GM12891 (cell line): ENCODE measurements at regions not wholly inside any gene's neighbourhood (a gene's known extent, or its start where the extent isn't known, plus 50 kb on each side); places are given as distances from the start of the nearest gene placed in this dataset.

Experiments used
- DNase-seq: peaks from one replicate; pipeline ENCODE4 v3.0.0; 2011; ENCODE audit warnings: low spot score; ENCODE audit not compliant: insufficient read length
- FAIRE-seq: peaks from 2 replicates; lab custom pipeline; 2011; peaks lifted over from hg19 to GRCh38; lab: Jason Lieb, UNC
- PAX5 ChIP-seq: IDR thresholded peaks from 2 replicates; pipeline ENCODE4 v1.6.1; 2011; ENCODE audit warnings: low read length, moderate library complexity, mild to moderate bottlenecking; ENCODE audit not compliant: insufficient read depth, severe bottlenecking
- POLR2A ChIP-seq: IDR thresholded peaks from 2 replicates; pipeline ENCODE4 v1.6.1; 2011; ENCODE audit warnings: low read depth, low read length, control low read depth
- POLR2AphosphoS5 ChIP-seq: IDR thresholded peaks from 2 replicates; pipeline ENCODE4 v1.6.1; 2011; ENCODE audit warnings: low read depth, low read length, control low read depth
- POU2F2 ChIP-seq: IDR thresholded peaks from 2 replicates; pipeline ENCODE4 v1.6.1; 2011; ENCODE audit warnings: low read depth, mild to moderate bottlenecking, control low read depth, low read length, moderate library complexity
- SPI1 ChIP-seq: IDR thresholded peaks from 2 replicates; pipeline ENCODE4 v1.6.1; 2011; ENCODE audit warnings: low read depth, low read length, control low read depth
- TAF1 ChIP-seq: IDR thresholded peaks from 2 replicates; pipeline ENCODE4 v1.6.1; 2011; ENCODE audit warnings: low read depth, low read length, control low read depth

DNA sequence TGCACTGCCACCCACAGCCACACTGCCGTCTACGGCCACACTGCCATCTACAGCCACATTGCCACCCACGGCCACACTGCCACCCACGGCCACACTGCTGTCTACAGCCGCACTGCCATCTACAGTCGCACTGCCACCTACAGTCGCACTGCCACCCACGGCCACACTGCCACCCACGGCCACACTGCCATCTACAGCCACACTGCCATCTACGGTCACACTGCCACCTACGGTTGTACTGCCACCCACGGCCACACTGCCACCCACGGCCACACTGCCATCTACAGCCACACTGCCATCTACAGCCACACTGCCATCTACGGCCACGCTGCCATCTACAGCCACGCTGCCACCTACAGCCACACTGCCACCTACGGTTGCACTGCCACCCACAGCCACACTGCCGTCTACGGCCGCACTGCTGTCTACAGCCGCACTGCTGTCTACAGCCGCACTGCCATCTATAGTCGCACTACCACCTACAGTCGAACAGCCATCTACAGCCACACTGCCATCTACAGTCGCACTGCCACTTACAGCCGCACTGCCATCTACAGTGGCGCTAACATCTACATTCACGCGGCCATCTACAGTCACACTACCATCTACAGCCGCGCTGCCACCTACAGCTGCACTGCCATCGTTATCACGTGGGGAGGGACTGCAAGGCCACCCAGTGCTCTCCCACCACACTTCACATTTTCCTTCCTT lies 154.6 kb upstream of the AFDN start:
- FAIRE-seq, result no peak
- TF ChIP-seq POLR2A, result no peak
- no peak for TF ChIP-seq POU2F2
- TF ChIP-seq POLR2AphosphoS5, result no peak
- TF ChIP-seq PAX5, result no peak
- no peak for TF ChIP-seq SPI1
- TF ChIP-seq TAF1, result no peak
- DNase-seq, result no peak

DNA sequence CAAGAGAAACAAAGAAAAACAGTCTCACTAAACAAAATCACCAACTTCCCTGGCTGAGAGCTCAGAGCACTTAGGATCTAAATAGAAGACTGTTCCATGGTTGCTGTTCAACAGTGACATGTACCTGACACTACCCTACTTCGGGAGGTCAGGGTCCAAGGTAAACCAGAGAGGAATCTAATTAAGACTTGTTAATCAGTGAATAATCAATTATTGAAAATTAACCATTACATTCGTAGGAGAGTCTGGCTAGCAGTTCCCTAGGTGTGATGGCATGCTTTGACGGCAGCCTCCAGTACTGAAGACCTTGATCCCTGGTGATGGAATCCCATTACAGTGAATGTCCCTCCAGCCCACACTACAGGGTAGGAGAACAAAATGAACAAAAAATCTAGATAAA lies 154.0 kb upstream of the AFDN start:
- no peak for TF ChIP-seq POLR2AphosphoS5
- no peak for TF ChIP-seq TAF1
- no peak for TF ChIP-seq PAX5
- no peak for TF ChIP-seq POLR2A
- no peak for TF ChIP-seq SPI1
- no peak for TF ChIP-seq POU2F2
- no peak for FAIRE-seq
- DNase-seq, result no peak

DNA sequence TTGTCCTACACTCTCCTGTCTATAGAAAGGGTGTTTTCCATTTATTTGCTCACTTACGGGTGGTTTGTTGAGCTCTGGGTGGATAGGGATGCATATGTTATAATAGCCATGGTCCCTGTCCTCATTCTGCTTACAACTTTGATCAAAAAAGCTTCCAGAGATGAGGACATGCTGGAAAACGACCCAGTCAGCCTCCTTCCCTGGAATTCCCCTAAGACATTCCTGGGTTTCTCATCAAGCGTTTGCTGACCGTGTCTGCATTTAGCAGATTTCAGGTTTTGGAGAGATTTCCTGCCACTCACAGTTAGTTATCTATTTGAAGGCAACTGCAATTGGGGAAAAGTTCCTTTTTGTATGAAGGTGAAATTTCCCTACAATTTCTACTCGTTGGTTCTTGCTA lies 152.8 kb upstream of the AFDN start:
- TF ChIP-seq POLR2A (no peak), POLR2AphosphoS5 (no peak), PAX5 (no peak), SPI1 (no peak), POU2F2 (no peak)
- FAIRE-seq, result no peak
- no peak for DNase-seq

DNA sequence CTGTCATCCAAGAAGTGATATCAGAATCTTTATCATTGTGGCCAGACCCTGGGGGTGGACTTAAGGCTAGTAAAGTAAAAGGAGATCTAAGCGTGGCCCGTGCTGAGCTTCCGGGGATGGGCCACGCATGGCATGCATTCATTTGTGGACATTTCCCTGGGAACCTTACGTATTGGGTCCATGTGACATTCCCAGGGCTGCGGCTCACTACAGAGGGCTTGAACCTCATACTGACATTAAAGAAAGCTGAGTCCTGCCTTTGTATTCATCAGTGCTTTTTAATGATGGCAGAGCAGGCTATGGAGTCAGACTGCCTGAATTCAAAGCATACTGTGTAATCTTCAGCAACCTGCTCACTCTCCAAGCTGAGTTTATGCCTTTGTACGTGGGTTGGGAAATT lies 152.2 kb upstream of the AFDN start:
- FAIRE-seq (no peak), DNase-seq (no peak)
- no peak for TF ChIP-seq POU2F2
- no peak for TF ChIP-seq POLR2A
- TF ChIP-seq PAX5, result no peak
- no peak for TF ChIP-seq TAF1
- no peak for TF ChIP-seq POLR2AphosphoS5
- TF ChIP-seq SPI1, result no peak

DNA sequence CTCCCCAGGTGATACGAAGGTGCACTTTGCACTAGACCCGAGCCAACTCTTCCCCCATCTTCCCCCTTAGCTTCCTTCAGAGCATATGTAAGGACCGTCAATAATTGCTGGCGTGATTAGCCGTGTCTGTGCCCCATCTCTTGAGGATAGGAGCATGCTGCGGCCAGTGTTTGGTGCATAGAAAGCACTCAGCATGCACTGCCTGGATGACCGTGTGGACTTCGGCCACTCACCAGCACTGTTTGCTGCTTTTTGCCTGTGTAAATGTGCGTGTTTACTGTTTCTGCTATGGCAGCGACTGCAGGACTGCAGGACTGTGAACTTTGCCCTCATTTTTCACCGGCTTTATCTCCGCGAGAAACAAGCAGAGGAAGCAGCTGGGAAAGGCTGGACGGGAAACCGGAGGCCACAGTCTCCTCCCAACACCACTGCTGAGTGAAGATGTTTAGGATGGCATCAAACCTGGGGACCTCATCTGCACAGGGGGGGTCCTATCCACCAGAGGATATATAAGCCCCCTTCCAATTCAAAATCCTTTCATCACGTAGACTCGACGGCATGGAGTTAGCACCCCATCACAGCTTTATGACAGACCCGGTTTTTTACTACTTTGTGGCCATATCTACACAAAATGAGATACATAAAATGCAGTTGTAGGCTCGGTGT lies 150.6 kb upstream of the AFDN start:
- TF ChIP-seq POLR2A (no peak), TAF1 (no peak), POU2F2 (no peak), PAX5 (no peak), SPI1 (no peak), POLR2AphosphoS5 (no peak)
- DNase-seq, result no peak
- FAIRE-seq, result no peak

DNA sequence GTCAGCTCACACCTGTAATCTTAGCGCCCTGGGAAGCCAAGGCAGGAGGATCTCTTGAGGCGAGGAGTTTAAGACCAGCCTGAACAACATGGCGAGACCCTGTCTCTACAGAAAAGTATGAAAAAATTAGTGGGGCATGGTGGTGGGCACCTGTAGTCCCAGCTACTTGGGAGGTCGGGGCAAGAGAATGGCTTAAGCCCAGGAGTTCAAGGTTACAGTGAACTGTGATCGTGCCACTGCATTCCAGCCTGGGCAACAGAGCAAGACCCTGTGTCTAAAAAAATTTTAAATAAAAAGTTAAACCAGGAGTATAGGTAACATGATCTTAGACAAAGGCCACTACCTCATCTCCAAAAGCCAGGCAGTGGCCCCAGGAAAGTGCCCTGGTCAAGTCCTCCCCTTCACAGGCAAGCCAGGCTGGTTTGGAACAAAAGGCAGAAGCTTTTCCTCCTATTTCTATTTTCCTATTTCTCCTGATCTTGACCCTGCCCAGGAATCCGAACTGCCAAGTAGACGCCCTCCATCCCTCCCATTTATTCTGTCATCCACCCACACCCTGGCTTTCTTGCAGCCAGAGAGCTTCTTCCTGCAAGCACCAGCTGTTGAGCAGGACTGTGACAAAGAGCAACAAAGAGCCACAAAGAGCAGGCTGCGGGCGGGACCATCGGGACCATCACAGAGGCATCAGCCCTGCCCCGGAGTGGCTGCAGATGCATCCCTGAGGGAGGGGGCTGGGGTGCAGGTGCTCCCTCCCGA lies 149.9 kb upstream of the AFDN start:
- DNase-seq (no peak), FAIRE-seq (no peak)
- TF ChIP-seq PAX5 (no peak), TAF1 (no peak), POU2F2 (no peak), SPI1 (no peak), POLR2AphosphoS5 (no peak), POLR2A (no peak)

DNA sequence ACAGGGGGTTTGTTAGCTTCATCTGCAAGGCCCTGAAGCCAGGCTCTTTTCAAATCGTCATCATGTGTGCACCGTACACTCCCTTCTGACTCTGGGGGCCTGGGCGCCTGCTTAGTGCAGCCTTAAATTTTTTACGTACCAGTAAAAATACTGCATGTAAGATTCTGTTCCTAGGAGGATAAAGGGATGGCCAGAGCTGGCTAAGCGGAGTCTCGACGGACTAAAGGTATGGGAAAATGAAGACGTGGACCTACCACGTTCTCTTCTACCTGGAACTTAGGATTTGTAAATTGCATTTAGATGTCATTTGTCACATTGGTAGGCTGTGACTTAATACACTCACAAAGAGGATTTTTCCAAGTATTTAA lies 149.3 kb upstream of the AFDN start:
- FAIRE-seq (no peak), DNase-seq (no peak)
- no peak for TF ChIP-seq POLR2A
- TF ChIP-seq POU2F2, result no peak
- TF ChIP-seq POLR2AphosphoS5, result no peak
- TF ChIP-seq TAF1, result no peak
- no peak for TF ChIP-seq PAX5
- TF ChIP-seq SPI1, result no peak

DNA sequence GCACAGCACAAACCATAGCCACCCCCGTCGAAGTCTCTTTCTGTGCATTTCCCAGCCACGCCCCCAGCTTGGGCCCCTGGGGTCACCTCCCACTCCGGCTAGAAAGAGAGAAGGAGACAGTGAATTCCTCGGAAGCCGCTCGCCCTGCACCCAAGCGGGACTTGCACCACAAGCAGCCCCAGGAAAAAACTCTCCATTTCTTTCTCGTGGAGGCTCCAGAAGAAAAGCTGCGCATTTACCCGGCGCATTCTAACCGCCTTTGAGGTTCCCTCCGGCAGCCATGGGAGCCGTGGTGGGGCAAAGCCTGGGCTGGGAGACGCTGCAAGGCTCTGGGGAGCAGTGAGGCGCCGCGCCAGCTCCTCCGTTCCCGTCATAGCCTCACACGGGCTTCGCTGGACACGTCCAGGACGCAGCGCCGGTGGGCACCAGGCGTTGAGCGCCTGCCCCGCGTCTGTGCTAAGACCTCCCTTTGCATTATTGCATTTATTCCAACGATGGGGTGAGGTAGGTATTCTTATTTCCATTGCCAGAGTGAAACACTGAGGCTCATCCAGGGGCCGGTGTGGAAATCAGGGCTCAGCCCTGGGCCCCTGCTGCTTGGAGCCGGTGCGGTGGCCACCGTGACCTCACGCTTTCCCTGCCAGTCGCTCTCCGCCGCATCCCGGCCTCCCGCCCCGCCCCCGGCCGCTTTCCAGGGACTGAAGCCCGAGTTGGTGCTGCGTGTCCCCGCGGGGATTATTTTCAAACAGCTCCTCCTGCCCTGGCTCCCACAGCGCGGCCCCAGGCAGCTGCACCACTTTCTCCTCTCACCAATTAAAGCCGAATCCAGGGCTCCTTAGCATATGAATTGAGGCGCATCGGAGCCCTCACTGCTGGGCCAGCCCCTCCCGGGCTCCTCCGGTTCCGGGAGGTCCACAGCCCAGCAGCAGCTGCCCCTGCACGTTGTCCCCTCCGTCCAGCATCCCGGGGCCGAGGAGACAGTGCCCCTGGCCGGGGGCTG lies 148.3 kb upstream of the AFDN start:
- DNase-seq, result no peak
- no peak for TF ChIP-seq POLR2AphosphoS5
- TF ChIP-seq SPI1, result no peak
- TF ChIP-seq TAF1, result no peak
- no peak for TF ChIP-seq POLR2A
- TF ChIP-seq PAX5, result no peak
- FAIRE-seq, result no peak
